K562 (cell line): ENCODE measurements at regions not wholly inside any gene's neighbourhood (a gene's known extent, or its start where the extent isn't known, plus 50 kb on each side); places are given as distances from the start of the nearest gene placed in this dataset.

Experiments used
- ATAC-seq: fragments of 200-7000 bp; cut with Tn5 transposase; 3 replicates; pipeline ENCODE4 v1.9.1; 2020; ENCODE audit warnings: moderate library complexity
- BruUV-seq: library from RNA; stranded (reverse); fragments of 400-500 nt; replicated peaks from 2 replicates; lab custom pipeline; 2021; lab: Mats Ljungman, UMichigan
- CTCF ChIA-PET: fragments of 300-600 bp; formaldehyde crosslinking; extraction: SDS; loops from one replicate; lab custom pipeline; 2021; ENCODE audit warnings: low intra/inter-chr PET ratio; lab: Yijun Ruan, JAX
- POLR2A ChIA-PET: fragments of 300-600, 350-650 bp; sonication (Branson Sonifier 250); formaldehyde crosslinking; extraction: SDS; loops from one replicate; lab custom pipeline; 2021; ENCODE audit warnings: antibody characterized with exemption, inconsistent platforms; lab: Yijun Ruan, JAX
- DNase-seq, 4 experiments: peaks; one replicate each; pipeline versions ENCODE4 v3.0.0 to v3.0.0-alpha.2; 2011 to 2018; ENCODE audit warnings: low spot score in 3 of 4, mixed read lengths in 3 of 4; ENCODE audit errors: extremely low read depth in 1 of 4
- FAIRE-seq: peaks from 2 replicates; lab custom pipeline; 2011; peaks lifted over from hg19 to GRCh38; lab: Jason Lieb, UNC
- H2AFZ ChIP-seq: 2 replicates; pipeline ENCODE4 v1.6.0; 2011; ENCODE audit warnings: low read depth, low read length, control low read depth, inconsistent platforms
- H3K27ac ChIP-seq: fragments of 200-600 bp; 3 replicates; pipeline ENCODE4 v1.8.0; 2011; ENCODE audit warnings: low read depth, mild to moderate bottlenecking, control low read depth, inconsistent platforms, low read length, moderate library complexity, mixed read lengths; ENCODE audit errors: extremely low read depth
- H3K27me3 ChIP-seq, 2 experiments: fragments of 300-600 bp in 1 of 2; 2 replicates in 1 of 2; 3 replicates in 1 of 2; pipeline versions ENCODE4 v1.6.0 to v1.8.0; 2011; ENCODE audit warnings: inconsistent platforms in 2 of 2, low read length in 2 of 2, mild to moderate bottlenecking in 1 of 2, mixed read lengths in 1 of 2, moderate library complexity in 1 of 2; ENCODE audit not compliant: control insufficient read depth in 2 of 2, insufficient read depth in 2 of 2
- H3K36me3 ChIP-seq: fragments of 300-600 bp; 3 replicates; pipeline ENCODE4 v1.8.0; 2011; ENCODE audit warnings: mild to moderate bottlenecking, low read length, inconsistent platforms; ENCODE audit not compliant: control insufficient read depth, insufficient read depth
- H3K4me1 ChIP-seq, 2 experiments: fragments of 200-600 bp in 1 of 2; replicated peaks in 1 of 2; 2 replicates in 1 of 2; 3 replicates in 1 of 2; pipeline versions ENCODE4 v1.5.1 to v1.8.0; 2011; ENCODE audit warnings: inconsistent platforms in 2 of 2, low read length in 2 of 2, mild to moderate bottlenecking in 1 of 2, mixed read lengths in 1 of 2, moderate library complexity in 1 of 2; ENCODE audit not compliant: control insufficient read depth in 2 of 2, insufficient read depth in 2 of 2
- H3K4me2 ChIP-seq: 2 replicates; pipeline ENCODE4 v1.6.1; 2011; ENCODE audit warnings: low read length, control low read depth, inconsistent platforms, mixed read lengths; ENCODE audit not compliant: insufficient read depth
- H3K4me3 ChIP-seq: fragments of 200-600 bp; sonication (generic), shearing (Covaris generic); 2 replicates; pipeline ENCODE4 v1.5.1; 2016; ENCODE audit warnings: control low read depth, inconsistent platforms
- H3K79me2 ChIP-seq: fragments of 200-600 bp; 3 replicates; pipeline ENCODE4 v1.8.0; 2011; ENCODE audit warnings: low read length, inconsistent platforms; ENCODE audit not compliant: control insufficient read depth, insufficient read depth
- H3K9ac ChIP-seq, 2 experiments: 2 replicates each; pipeline versions ENCODE4 v1.6.0 to v1.6.1; 2011; ENCODE audit warnings: low read depth in 2 of 2, low read length in 2 of 2, control low read depth in 1 of 2, inconsistent platforms in 1 of 2, mild to moderate bottlenecking in 1 of 2, mixed read lengths in 1 of 2; ENCODE audit not compliant: insufficient read depth in 1 of 2
- H3K9me1 ChIP-seq: one replicate; pipeline ENCODE4 v1.6.0; 2011; ENCODE audit warnings: inconsistent platforms, mild to moderate bottlenecking, low read length, moderate library complexity; ENCODE audit not compliant: control insufficient read depth, insufficient read depth
- H3K9me3 ChIP-seq: replicated peaks from 2 replicates; pipeline ENCODE4 v1.5.1; 2011; ENCODE audit warnings: low read depth, low read length, inconsistent platforms; ENCODE audit not compliant: control insufficient read depth, insufficient read depth
- H4K20me1 ChIP-seq: replicated peaks from 2 replicates; pipeline ENCODE4 v1.6.1; 2011; ENCODE audit warnings: low read length, inconsistent platforms, mixed read lengths; ENCODE audit not compliant: control insufficient read depth, insufficient read depth
- ARID2 ChIP-seq: fragments of 450-650 bp; IDR thresholded peaks from 2 replicates; pipeline ENCODE4 v1.6.1; 2017; ENCODE audit warnings: antibody characterized with exemption, mild to moderate bottlenecking
- ARNT ChIP-seq, 2 experiments: fragments of 450-650 bp; IDR thresholded peaks; 2 replicates each; pipeline ENCODE4 v1.6.1; 2016; ENCODE audit warnings: mild to moderate bottlenecking in 1 of 2
- ATF6 ChIP-seq: sonication (generic); formaldehyde crosslinking; IDR thresholded peaks from 2 replicates; pipeline ENCODE4 v1.4.0; 2020; ENCODE audit warnings: mild to moderate bottlenecking, missing genetic modification reagents
- CSDE1 ChIP-seq, 2 experiments: fragments of 450-650 bp; IDR thresholded peaks; 2 replicates each; pipeline ENCODE4 v1.6.1; 2016; ENCODE audit warnings: mild to moderate bottlenecking in 1 of 2
- CTCF ChIP-seq, 3 experiments: IDR thresholded peaks in 2 of 3; conservative IDR thresholded peaks in 1 of 3; 2 replicates each; pipeline ENCODE4 v1.5.1; 2011 to 2012; ENCODE audit warnings: low read length in 3 of 3, mild to moderate bottlenecking in 3 of 3, control low read depth in 2 of 3, improper control_type of control experiment in 1 of 3, inconsistent platforms in 1 of 3, low read depth in 1 of 3, mixed read lengths in 1 of 3, moderate library complexity in 1 of 3; ENCODE audit not compliant: insufficient read depth in 2 of 3
- KLF16 ChIP-seq: IDR thresholded peaks from 2 replicates; pipeline ENCODE4 v1.6.1; 2016; ENCODE audit warnings: antibody characterized with exemption
- LCOR ChIP-seq: sonication (generic); formaldehyde crosslinking; IDR thresholded peaks from 2 replicates; pipeline ENCODE4 v1.8.0; 2022; ENCODE audit warnings: mild to moderate bottlenecking, missing genetic modification reagents
- NR4A1 ChIP-seq, 2 experiments: fragments of 250-450 bp in 1 of 2; fragments of 450-650 bp in 1 of 2; sonication (Bioruptor Pico) in 1 of 2; IDR thresholded peaks; 2 replicates each; pipeline versions ENCODE4 v1.4.0 to v1.6.1; 2016 to 2020; ENCODE audit warnings: mild to moderate bottlenecking in 2 of 2, missing compliant biosample characterization in 1 of 2, missing genetic modification characterization in 1 of 2, moderate library complexity in 1 of 2
- PHF20 ChIP-seq: fragments of 450-650 bp; IDR thresholded peaks from 2 replicates; pipeline ENCODE4 v1.6.1; 2018; ENCODE audit not compliant: partially characterized antibody
- RAD21 ChIP-seq, 2 experiments: fragments of 250-450 bp in 1 of 2; fragments of 450-650 bp in 1 of 2; sonication (Bioruptor Pico) in 1 of 2; formaldehyde crosslinking in 1 of 2; IDR thresholded peaks in 1 of 2; conservative IDR thresholded peaks in 1 of 2; 2 replicates each; pipeline versions ENCODE4 v1.4.0 to v1.8.0; 2020 to 2022; ENCODE audit warnings: mild to moderate bottlenecking in 2 of 2, moderate library complexity in 1 of 2
- RB1 ChIP-seq: fragments of 450-650 bp; IDR thresholded peaks from 2 replicates; pipeline ENCODE4 v1.6.1; 2017; ENCODE audit warnings: low read depth, mild to moderate bottlenecking
- RBFOX2 ChIP-seq: fragments of 200-400 bp; formaldehyde crosslinking; IDR thresholded peaks from 2 replicates; pipeline ENCODE4 v1.6.1; 2017; ENCODE audit warnings: low read depth, mild to moderate bottlenecking, low read length, moderate library complexity
- STAT5B ChIP-seq: fragments of 250-450 bp; sonication (Bioruptor Pico); IDR thresholded peaks from 2 replicates; pipeline ENCODE4 v1.8.0; 2021; ENCODE audit warnings: mild to moderate bottlenecking, inconsistent platforms
- ZNF316 ChIP-seq: fragments of 450-650 bp; IDR thresholded peaks from 2 replicates; pipeline ENCODE4 v1.6.1; 2016
- ZNF699 ChIP-seq: fragments of 250-450 bp; sonication (Bioruptor Pico); IDR thresholded peaks from 2 replicates; pipeline ENCODE4 v1.8.0; 2021; ENCODE audit warnings: mild to moderate bottlenecking, moderate library complexity; ENCODE audit not compliant: insufficient replicate concordance
- WGBS: fragments of 100-300 bp; shearing (Covaris generic); methylation state at CpG from one replicate; pipeline ENCODE4 v1.1.6; 2016; ENCODE audit warnings: low coverage, mixed read lengths; ENCODE audit not compliant: insufficient coverage; ENCODE audit errors: missing lambda C conversion rate; 5-methylcytosine and 5-hydroxymethylcytosine counted together
- in situ Hi-C: fragments of 300-500 bp; cut with MboI; formaldehyde crosslinking; loops from 4 replicates; pipeline ENCODE4 v1.15.0; 2018; ENCODE audit warnings: inconsistent platforms, mixed read lengths
- intact Hi-C: fragments of 100-400 bp; cut with micrococcal nuclease; formaldehyde crosslinking; loops from 2 replicates; pipeline ENCODE4 v1.14.2; 2022

- TF ChIP-seq ATF6 (CRISPR knock-in tag) (no peak), PHF20 (no peak), STAT5B (CRISPR knock-in tag) (no peak)
Observed at GRCh38 chr7:121753944-121754343, 119.0 kb upstream of the PTPRZ1 start (continued).

GRCh38 chr7:121752706-121753105 lies 120.3 kb upstream of the PTPRZ1 start:
- POLR2A ChIA-PET = no interaction called here
- Histone ChIP-seq H4K20me1 (no peaks in the 10 kb centered on the region), H3K27me3 (no peaks in the 10 kb centered on the region), H3K9ac (no peak overlapping the region), H3K4me1 (no peaks in the 10 kb centered on the region), H3K9me3 (no peaks in the 10 kb centered on the region; the same call in 1 of the 2 replicates), H3K27ac (no peak overlapping the region), H3K9me1 (no peaks in the 10 kb centered on the region), H2AFZ (no peak overlapping the region), H3K4me3 (no peak overlapping the region), H3K36me3 (no peaks in the 10 kb centered on the region), H3K4me2 (no peak overlapping the region), H3K79me2 (no peaks in the 10 kb centered on the region)
- TF ChIP-seq PHF20 (no peak), RBFOX2 (no peak), KLF16 (no peak), NR4A1 (CRISPR knock-in tag; IDR thresholded peaks at IDR 0.05) (no peak), NR4A1 (tag; IDR thresholded peaks at IDR 0.05) (no peak), ARNT (IDR thresholded peaks at IDR 0.05) (no peak), CSDE1 (IDR thresholded peaks at IDR 0.05) (no peak), ZNF699 (CRISPR knock-in tag) (no peak), CTCF (IDR thresholded peaks at IDR 0.05 in 2 of 3, conservative IDR thresholded peaks at IDR 0.05 in 1 of 3; ENCODE audit: insufficient read depth in 2 of 3, low read depth in 1 of 3, low read length in 3 of 3) (peak in 2 of 3 experiments; percentile 20 to 25; a peak in 1 of 6 replicates), RAD21 (CRISPR knock-in tag; conservative IDR thresholded peaks at IDR 0.05 in 1 of 2, IDR thresholded peaks at IDR 0.05 in 1 of 2) (peak in 1 of 2 experiments; percentile 9; a peak in 1 of 4 replicates), ARID2 (no peak), ZNF316 (no peak), LCOR (CRISPR knock-in tag) (no peak), RB1 (no peak)
- CTCF ChIA-PET = no interaction called here
- no peak for ATAC-seq
- in situ Hi-C loops = no loop called here
- no TSS peak for BruUV-seq
- no peak for DNase-seq
- 1% methylated on average over 4 of the region's 4 CpGs for WGBS
- FAIRE-seq = peak; percentile 52
- intact Hi-C loops = loop anchor here (5.0 kb wide), 1 partner anchor 240 kb away; no protein-coding TSS in a partner anchor
